Mesendoderm (in vitro differentiated cells): ENCODE measurements at regions not wholly inside any gene's neighbourhood (a gene's known extent, or its start where the extent isn't known, plus 50 kb on each side); places are given as distances from the start of the nearest gene placed in this dataset.
"Not testable (repeated sequence)": the region's sequence is repeated elsewhere in the genome, so short reads cannot be mapped to it uniquely, and the experiment has no call there.

ENCODE experiments used
- DNase-seq: peaks from one replicate; pipeline ENCODE4 v3.0.0; 2013
- H2AK5ac ChIP-seq: 2 replicates; pipeline ENCODE4 v1.6.1; 2013; ENCODE audit warnings: low read length, inconsistent platforms
- H2BK120ac ChIP-seq: 2 replicates; pipeline ENCODE4 v1.6.1; 2013; ENCODE audit warnings: low read depth, mild to moderate bottlenecking, low read length, moderate library complexity, mixed read lengths
- H2BK15ac ChIP-seq: replicated peaks from 2 replicates; pipeline ENCODE4 v1.6.1; 2013; ENCODE audit warnings: low read depth, mild to moderate bottlenecking, moderate library complexity
- H2BK5ac ChIP-seq: 2 replicates; pipeline ENCODE4 v1.6.1; 2013; ENCODE audit warnings: low read length, inconsistent platforms
- H3K18ac ChIP-seq: 2 replicates; pipeline ENCODE4 v1.6.1; 2013; ENCODE audit warnings: mild to moderate bottlenecking, low read length, mixed read lengths
- H3K23ac ChIP-seq: one replicate; pipeline ENCODE4 v1.6.1; 2013; ENCODE audit warnings: low read length
- H3K27ac ChIP-seq: 2 replicates; pipeline ENCODE4 v1.5.1; 2013; ENCODE audit warnings: low read depth, mild to moderate bottlenecking, inconsistent platforms, low read length, moderate library complexity
- H3K27me3 ChIP-seq: 2 replicates; pipeline ENCODE4 v1.6.1; 2013; ENCODE audit warnings: low read length, control low read depth, mild to moderate bottlenecking, inconsistent platforms; ENCODE audit not compliant: insufficient read depth, poor library complexity
- H3K36me3 ChIP-seq: 2 replicates; pipeline ENCODE4 v1.6.1; 2013; ENCODE audit warnings: low read length, inconsistent platforms; ENCODE audit not compliant: control insufficient read depth, insufficient read depth
- H3K4ac ChIP-seq: one replicate; pipeline ENCODE4 v1.6.1; 2013; ENCODE audit warnings: low read depth, mild to moderate bottlenecking, low read length, moderate library complexity
- H3K4me1 ChIP-seq: 2 replicates; pipeline ENCODE4 v1.6.1; 2013; ENCODE audit warnings: low read depth, low read length, inconsistent platforms; ENCODE audit not compliant: control insufficient read depth
- H3K4me2 ChIP-seq: 2 replicates; pipeline ENCODE4 v1.6.1; 2013; ENCODE audit warnings: low read length
- H3K4me3 ChIP-seq: 2 replicates; pipeline ENCODE4 v1.5.1; 2013; ENCODE audit warnings: mild to moderate bottlenecking, low read length
- H3K56ac ChIP-seq: one replicate; pipeline ENCODE4 v1.6.1; 2013; ENCODE audit warnings: low read length
- H3K79me1 ChIP-seq: 2 replicates; pipeline ENCODE4 v1.6.1; 2013; ENCODE audit warnings: low read length, inconsistent platforms
- H3K79me2 ChIP-seq: 2 replicates; pipeline ENCODE4 v1.6.1; 2013; ENCODE audit warnings: mild to moderate bottlenecking, low read length; ENCODE audit not compliant: control insufficient read depth, insufficient read depth
- H3K9ac ChIP-seq: 2 replicates; pipeline ENCODE4 v1.6.1; 2013; ENCODE audit warnings: low read length, inconsistent platforms
- H4K5ac ChIP-seq: one replicate; pipeline ENCODE4 v1.6.1; 2013; ENCODE audit warnings: low read length
- H4K8ac ChIP-seq: one replicate; pipeline ENCODE4 v1.6.1; 2013; ENCODE audit warnings: low read depth, mild to moderate bottlenecking, control low read depth, low read length, moderate library complexity
- WGBS: extraction: QIAGEN DNeasy Blood & Tissue Kit; methylation state at CpG from one replicate; pipeline ENCODE4 v1.1.7; 2013; ENCODE audit warnings: low lambda C conversion rate, missing lambda C conversion rate; ENCODE audit not compliant: insufficient coverage; ENCODE audit errors: extremely low coverage; 5-methylcytosine and 5-hydroxymethylcytosine counted together

DNA sequence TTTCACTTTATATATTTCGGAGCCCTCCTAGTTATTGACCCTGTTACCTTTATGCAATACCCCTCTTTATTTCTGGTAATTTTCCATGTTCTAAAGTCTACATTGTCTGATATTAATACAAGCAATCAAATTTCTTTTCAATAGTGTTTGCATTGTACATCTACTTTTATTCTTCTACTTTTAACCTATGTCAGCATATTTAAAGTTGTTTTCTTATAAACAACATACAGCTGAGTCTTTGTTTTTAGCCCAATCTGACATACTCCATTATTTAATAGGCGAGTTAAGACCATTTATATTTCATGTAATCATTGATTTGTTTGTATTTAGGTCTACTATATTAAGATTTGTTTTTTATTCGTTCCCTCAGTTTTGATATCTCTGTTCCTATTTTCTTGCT is 108.5 kb upstream of the SPACA7 start:
- Histone ChIP-seq H3K23ac (no peak overlapping the region), H3K4ac (no peak overlapping the region), H3K79me2 (no peaks in the 10 kb centered on the region), H3K4me2 (no peak overlapping the region), H4K8ac (no peak overlapping the region), H3K27ac (no peak overlapping the region), H2BK120ac (no peak overlapping the region), H2AK5ac (no peak overlapping the region), H3K36me3 (no peaks in the 10 kb centered on the region), H3K27me3 (no peaks in the 10 kb centered on the region), H4K5ac (no peak overlapping the region), H2BK15ac (no peak overlapping the region), H3K18ac (no peak overlapping the region), H2BK5ac (no peak overlapping the region), H3K79me1 (no peaks in the 10 kb centered on the region), H3K4me1 (no peaks in the 10 kb centered on the region), H3K9ac (no peak overlapping the region), H3K56ac (no peak overlapping the region), H3K4me3 (no peak overlapping the region)
- no peak for DNase-seq
- WGBS, result no CpG with 5 or more reads among the region's 3 CpGs

DNA sequence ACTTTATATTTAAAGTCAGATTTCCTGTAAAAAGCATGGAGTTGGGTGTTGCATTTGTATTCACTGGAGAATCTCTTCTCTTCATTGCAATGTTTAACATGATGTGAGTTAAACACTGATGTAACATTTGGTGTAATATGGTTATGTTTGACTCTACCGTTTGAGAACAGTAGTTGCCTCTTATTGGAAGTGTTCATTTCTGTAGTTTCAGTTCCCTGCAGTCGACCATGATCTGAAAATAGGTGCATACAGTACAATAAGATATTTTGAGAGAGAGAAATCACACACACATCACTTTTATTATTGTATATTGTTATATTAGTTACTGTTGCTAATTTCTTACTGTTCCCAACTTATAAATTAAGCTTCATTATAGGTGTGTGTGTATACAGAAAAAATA is 105.2 kb upstream of the SPACA7 start:
- Histone ChIP-seq H3K9ac (no peak overlapping the region), H3K4me1 (no peaks in the 10 kb centered on the region), H3K27me3 (no peaks in the 10 kb centered on the region), H3K18ac (no peak overlapping the region), H4K8ac (no peak overlapping the region), H3K27ac (no peak overlapping the region), H4K5ac (no peak overlapping the region), H3K79me2 (no peaks in the 10 kb centered on the region), H3K4me2 (no peak overlapping the region), H2AK5ac (no peak overlapping the region), H2BK15ac (no peak overlapping the region), H3K23ac (no peak overlapping the region), H2BK120ac (no peak overlapping the region), H3K56ac (no peak overlapping the region), H3K79me1 (no peaks in the 10 kb centered on the region), H3K4ac (no peak overlapping the region), H3K36me3 (no peaks in the 10 kb centered on the region), H3K4me3 (no peak overlapping the region), H2BK5ac (no peak overlapping the region)
- WGBS, result no CpG with 5 or more reads among the region's 2 CpGs
- DNase-seq, result no peak

- not testable (repeated sequence) for H2BK120ac ChIP-seq, H3K4ac ChIP-seq, H3K4me1 ChIP-seq, H2BK5ac ChIP-seq, H3K9ac ChIP-seq, H4K5ac ChIP-seq, H3K56ac ChIP-seq, H4K8ac ChIP-seq, H3K27me3 ChIP-seq, H3K27ac ChIP-seq, H3K23ac ChIP-seq, H2BK15ac ChIP-seq, H3K4me2 ChIP-seq, H3K79me2 ChIP-seq, H3K18ac ChIP-seq, H2AK5ac ChIP-seq, H3K4me3 ChIP-seq, H3K79me1 ChIP-seq, DNase-seq, H3K36me3 ChIP-seq
Observed at GRCh38 chr13:112286733-112287132, 89.4 kb upstream of the SPACA7 start.

DNA sequence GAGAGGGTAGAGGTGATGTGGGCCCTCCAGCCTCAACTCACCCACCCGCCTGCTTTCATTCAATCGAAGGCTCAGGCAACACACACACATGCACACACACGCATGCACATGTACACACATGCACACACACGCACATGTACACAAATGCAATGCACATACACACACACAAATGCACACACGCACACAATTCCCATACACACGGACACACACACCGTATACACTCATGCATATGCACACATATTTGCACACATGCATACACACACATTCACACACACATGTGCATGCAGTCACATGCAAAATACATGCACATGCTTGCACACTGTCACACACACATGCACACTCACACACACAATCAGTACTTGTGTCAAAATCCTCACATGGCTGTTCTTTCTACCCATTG is 55.9 kb upstream of the SPACA7 start:
- no peaks in the 10 kb centered on the region for H3K36me3 ChIP-seq

DNA sequence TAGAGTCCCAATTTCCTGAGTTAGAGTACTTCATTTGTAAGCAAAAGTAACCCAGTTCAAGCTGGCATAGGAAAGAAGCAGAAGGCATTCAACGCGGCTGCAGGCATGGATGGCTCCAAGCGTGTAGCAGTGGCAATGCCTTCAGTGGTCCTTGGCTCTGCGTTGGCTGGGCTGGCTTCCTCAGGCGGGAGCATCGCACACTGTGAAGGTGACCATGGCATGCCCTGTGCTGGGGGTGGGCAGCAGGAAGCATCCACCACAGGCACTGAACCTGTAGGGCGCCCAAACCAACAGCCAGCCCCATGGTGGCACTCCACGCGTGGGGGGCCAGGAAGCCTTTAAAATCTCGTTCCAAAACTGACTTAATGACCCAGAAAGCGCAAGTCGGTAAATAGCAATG is 53.6 kb upstream of the SPACA7 start:
- Histone ChIP-seq H3K4me3 (no peak overlapping the region), H4K5ac (no peak overlapping the region), H2BK15ac (no peak overlapping the region), H3K27ac (no peak overlapping the region), H4K8ac (no peak overlapping the region), H3K9ac (no peak overlapping the region), H3K4me1 (no peaks in the 10 kb centered on the region), H3K23ac (no peak overlapping the region), H3K18ac (no peak overlapping the region), H3K79me2 (no peaks in the 10 kb centered on the region), H3K79me1 (no peaks in the 10 kb centered on the region), H3K36me3 (no peaks in the 10 kb centered on the region), H3K27me3 (no peaks in the 10 kb centered on the region), H2AK5ac (no peak overlapping the region), H3K4ac (no peak overlapping the region), H3K4me2 (no peak overlapping the region), H3K56ac (no peak overlapping the region), H2BK5ac (no peak overlapping the region), H2BK120ac (no peak overlapping the region)
- no peak for DNase-seq
- WGBS, result no CpG with 5 or more reads among the region's 12 CpGs

More for the DNA sequence above, 55.9 kb upstream of the SPACA7 start:
- no peak for DNase-seq
- H4K8ac ChIP-seq, result no peak overlapping the region
- no peak overlapping the region for H2BK5ac ChIP-seq
- H3K4me3 ChIP-seq, result no peak overlapping the region
- H3K4me2 ChIP-seq, result no peak overlapping the region
- H3K27ac ChIP-seq, result no peak overlapping the region
- H3K23ac ChIP-seq, result no peak overlapping the region
- H2BK120ac ChIP-seq, result no peak overlapping the region
- H3K27me3 ChIP-seq, result no peaks in the 10 kb centered on the region
- H3K9ac ChIP-seq, result no peak overlapping the region
- no peak overlapping the region for H2BK15ac ChIP-seq
- H3K18ac ChIP-seq, result no peak overlapping the region
- H3K56ac ChIP-seq, result no peak overlapping the region
- H3K4me1 ChIP-seq, result no peaks in the 10 kb centered on the region
- H4K5ac ChIP-seq, result no peak overlapping the region
- H3K79me2 ChIP-seq, result no peaks in the 10 kb centered on the region
- no peaks in the 10 kb centered on the region for H3K79me1 ChIP-seq
- no peak overlapping the region for H2AK5ac ChIP-seq
- no peak overlapping the region for H3K4ac ChIP-seq
- WGBS, result no CpG with 5 or more reads among the region's 7 CpGs

DNA sequence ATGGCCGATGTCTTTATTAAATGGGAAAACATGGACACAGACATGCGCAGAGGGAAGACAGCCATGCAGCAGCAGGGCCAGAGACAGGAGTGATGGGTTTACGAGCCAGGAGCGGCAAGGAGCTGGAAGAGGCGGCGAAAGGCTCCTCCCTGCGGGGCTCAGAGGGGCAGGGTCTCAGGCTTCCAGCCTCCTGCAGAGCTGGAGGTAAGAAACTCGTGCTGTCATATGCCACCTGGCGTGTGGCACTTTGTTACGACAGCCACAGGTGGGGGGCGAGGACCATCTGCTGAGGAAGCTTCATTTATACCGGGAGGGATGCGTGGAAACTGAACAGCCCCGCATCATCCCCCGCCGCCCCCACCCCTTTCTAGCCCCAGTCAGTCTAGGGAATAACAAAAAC is 52.0 kb upstream of the SPACA7 start:
- WGBS, result no CpG with 5 or more reads among the region's 16 CpGs
- H3K27me3 ChIP-seq, result no peaks in the 10 kb centered on the region
- H4K5ac ChIP-seq, result no peak overlapping the region
- no peak overlapping the region for H3K4ac ChIP-seq
- H4K8ac ChIP-seq, result no peak overlapping the region
- no peak overlapping the region for H3K4me3 ChIP-seq
- H2BK5ac ChIP-seq, result no peak overlapping the region
- no peaks in the 10 kb centered on the region for H3K36me3 ChIP-seq
- no peak overlapping the region for H3K4me2 ChIP-seq
- no peaks in the 10 kb centered on the region for H3K79me2 ChIP-seq
- no peak overlapping the region for H3K18ac ChIP-seq
- no peak overlapping the region for H2AK5ac ChIP-seq
- H3K23ac ChIP-seq, result no peak overlapping the region
- no peak overlapping the region for H3K27ac ChIP-seq
- H3K79me1 ChIP-seq, result no peaks in the 10 kb centered on the region
- no peak overlapping the region for H2BK120ac ChIP-seq
- no peak overlapping the region for H2BK15ac ChIP-seq
- no peak for DNase-seq
- H3K9ac ChIP-seq, result no peak overlapping the region
- H3K4me1 ChIP-seq, result no peaks in the 10 kb centered on the region
- H3K56ac ChIP-seq, result no peak overlapping the region
